Mucosa of descending colon (tissue), 3 donors: ENCODE measurements at regions not wholly inside any gene's neighbourhood (a gene's known extent, or its start where the extent isn't known, plus 50 kb on each side); places are given as distances from the start of the nearest gene placed in this dataset.

Experiments used
- ATAC-seq: fragments of 200-7000 bp; cut with Tn5 transposase; one replicate; pipeline ENCODE4 v1.9.1; 2020; ENCODE audit warnings: mild to moderate bottlenecking, moderate library complexity
- DNase-seq, 3 donors: peaks; one replicate each; pipeline ENCODE4 v3.0.0-alpha.2; 2020
- H3K36me3 ChIP-seq: fragments of 200-600 bp; one replicate; pipeline ENCODE4 v1.8.0; 2021; ENCODE audit warnings: low read depth, mild to moderate bottlenecking
- H3K4me1 ChIP-seq: fragments of 200-600 bp; one replicate; pipeline ENCODE4 v1.8.0; 2021; ENCODE audit warnings: low read depth, mild to moderate bottlenecking
- H3K4me3 ChIP-seq: fragments of 200-600 bp; one replicate; pipeline ENCODE4 v1.8.0; 2021; ENCODE audit warnings: mild to moderate bottlenecking
- H3K9me3 ChIP-seq: fragments of 200-600 bp; one replicate; pipeline ENCODE4 v1.8.0; 2021; ENCODE audit warnings: mild to moderate bottlenecking
- CTCF ChIP-seq: fragments of 200-600 bp; IDR thresholded peaks from one replicate; pipeline ENCODE4 v1.8.0; 2022; ENCODE audit warnings: antibody characterized with exemption, mild to moderate bottlenecking
- intact Hi-C, 2 donors: fragments of 100-400 bp; cut with DNase I in 1 of 2; cut with micrococcal nuclease in 1 of 2; formaldehyde crosslinking; loops; one replicate each; pipeline versions ENCODE4 v1.11.0 to v1.11.1; 2022; cut with DNase I, micrococcal nuclease
- donor health status: DM: no; HTN: no; CAD: no; lungs with moderate emphysema.
- donor health status: DM: no; HTN: no; CAD: no.
- donor health status: DM: no; HTN: yes; CAD: no.

GRCh38 chr2:150090031-150090430 is 397.4 kb downstream of the RND3 start:
- Histone ChIP-seq H3K4me3 (no peak overlapping the region), H3K4me1 (no peaks in the 10 kb centered on the region), H3K36me3 (no peaks in the 10 kb centered on the region), H3K9me3 (no peaks in the 10 kb centered on the region)
- intact Hi-C loops: no loop called here
- no peak for ATAC-seq
- no peak for DNase-seq
- no peak for TF ChIP-seq CTCF

DNA sequence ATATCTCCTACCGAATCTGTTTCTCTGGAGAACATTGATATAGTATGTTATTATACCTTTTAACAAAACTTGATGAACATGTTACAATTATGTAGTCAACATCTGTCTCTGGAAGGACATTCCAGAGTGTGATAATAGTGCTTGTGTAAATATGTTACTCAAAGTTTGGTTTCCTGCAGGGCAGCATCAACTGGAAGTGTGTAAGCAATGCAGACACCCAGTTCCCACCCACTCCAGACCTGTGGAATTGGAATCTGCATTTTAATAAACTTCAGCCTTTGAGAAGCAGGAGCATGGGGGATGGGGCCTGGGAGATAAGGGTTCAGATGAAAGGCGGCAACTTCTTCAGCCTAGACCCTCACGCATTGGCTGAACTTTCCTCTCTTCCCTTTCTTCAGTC is 398.9 kb downstream of the RND3 start:
- H3K9me3 ChIP-seq: no peaks in the 10 kb centered on the region
- no peak for TF ChIP-seq CTCF
- no peak for DNase-seq
- intact Hi-C loops: no loop called here
- no peaks in the 10 kb centered on the region for H3K4me1 ChIP-seq
- H3K36me3 ChIP-seq: no peaks in the 10 kb centered on the region
- no peak for ATAC-seq
- H3K4me3 ChIP-seq: no peak overlapping the region

DNA sequence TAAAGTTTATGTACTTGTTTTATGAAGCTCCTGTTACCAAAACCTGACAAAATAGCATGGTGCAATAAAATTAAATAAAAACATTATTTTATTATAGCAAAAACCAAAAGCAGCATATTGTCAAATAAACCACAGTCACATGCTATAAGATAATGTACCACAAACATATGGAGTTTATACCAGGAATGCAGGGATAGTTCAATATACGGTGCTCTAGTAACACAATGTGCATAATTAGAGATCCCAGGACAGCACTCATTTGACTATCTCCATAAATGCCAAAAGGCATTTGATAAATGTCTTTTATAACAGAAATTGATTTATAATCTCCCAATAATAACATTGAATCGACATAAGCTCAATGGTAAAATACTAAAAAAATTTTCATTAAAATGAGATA is 402.0 kb downstream of the RND3 start:
- H3K36me3 ChIP-seq: no peaks in the 10 kb centered on the region
- intact Hi-C loops: no loop called here
- no peak overlapping the region for H3K4me3 ChIP-seq
- ATAC-seq: no peak
- H3K9me3 ChIP-seq: no peaks in the 10 kb centered on the region
- no peaks in the 10 kb centered on the region for H3K4me1 ChIP-seq
- no peak for TF ChIP-seq CTCF
- DNase-seq: no peak

- H3K9me3 ChIP-seq: no peaks in the 10 kb centered on the region
- no peaks in the 10 kb centered on the region for H3K4me1 ChIP-seq
- TF ChIP-seq CTCF: no peak
- DNase-seq: no peak
- no peaks in the 10 kb centered on the region for H3K36me3 ChIP-seq
- H3K4me3 ChIP-seq: no peak overlapping the region
- ATAC-seq: no peak
- intact Hi-C loops: no loop called here
Measured at GRCh38 chr2:150081775-150082481, 405.5 kb downstream of the RND3 start.

DNA sequence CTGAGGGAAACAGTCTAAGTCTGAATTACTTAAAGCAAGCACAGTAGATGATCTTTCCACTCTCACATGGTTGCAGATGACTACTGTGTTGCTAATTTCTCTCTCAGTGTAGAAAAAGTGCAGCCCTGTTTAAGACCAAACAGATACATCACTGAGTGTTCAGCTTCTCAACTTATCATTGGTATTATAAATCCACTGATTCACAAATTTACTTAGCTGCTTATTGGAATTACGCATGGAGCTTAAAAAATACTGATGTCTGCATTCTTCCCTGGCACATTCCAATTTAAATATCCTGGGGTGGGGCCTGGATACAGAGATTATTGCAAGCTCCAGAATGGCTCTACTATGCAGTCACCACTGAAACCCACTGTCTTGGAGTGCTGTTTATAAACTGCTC is 411.2 kb downstream of the RND3 start:
- no peak for TF ChIP-seq CTCF
- intact Hi-C loops: no loop called here
- Histone ChIP-seq H3K4me3 (no peak overlapping the region), H3K4me1 (no peaks in the 10 kb centered on the region), H3K9me3 (no peaks in the 10 kb centered on the region), H3K36me3 (no peaks in the 10 kb centered on the region)
- no peak for ATAC-seq
- no peak for DNase-seq

GRCh38 chr2:150075831-150076230 is 411.6 kb downstream of the RND3 start:
- Histone ChIP-seq H3K36me3 (no peaks in the 10 kb centered on the region), H3K4me3 (no peak overlapping the region), H3K4me1 (no peaks in the 10 kb centered on the region), H3K9me3 (no peaks in the 10 kb centered on the region)
- TF ChIP-seq CTCF: no peak
- DNase-seq (no peak), ATAC-seq (no peak)
- intact Hi-C loops: no loop called here
